Gastrocnemius medialis (tissue), 4 donors: ENCODE measurements at regions not wholly inside any gene's neighbourhood (a gene's known extent, or its start where the extent isn't known, plus 50 kb on each side); places are given as distances from the start of the nearest gene placed in this dataset.

Source experiments
- POLR2A ChIP-seq, 2 donors: fragments of 450-650 bp; IDR thresholded peaks; one replicate each; pipeline ENCODE4 v1.6.1; 2017; ENCODE audit warnings: antibody characterized with exemption in 2 of 2, mild to moderate bottlenecking in 2 of 2, moderate library complexity in 2 of 2
- TF ChIP-seq, protein P1 (sequence below), 5 experiments: fragments of 450-650 bp in 3 of 5; fragments of 200-600 bp in 2 of 5; sonication (generic) in 2 of 5; IDR thresholded peaks in 4 of 5; conservative IDR thresholded peaks in 1 of 5; 1 replicate in 4 of 5; 2 replicates in 1 of 5; pipeline ENCODE4 v1.5.1; 2016 to 2019; ENCODE audit warnings: antibody characterized with exemption in 5 of 5, mild to moderate bottlenecking in 3 of 5, moderate library complexity in 3 of 5

DNA sequence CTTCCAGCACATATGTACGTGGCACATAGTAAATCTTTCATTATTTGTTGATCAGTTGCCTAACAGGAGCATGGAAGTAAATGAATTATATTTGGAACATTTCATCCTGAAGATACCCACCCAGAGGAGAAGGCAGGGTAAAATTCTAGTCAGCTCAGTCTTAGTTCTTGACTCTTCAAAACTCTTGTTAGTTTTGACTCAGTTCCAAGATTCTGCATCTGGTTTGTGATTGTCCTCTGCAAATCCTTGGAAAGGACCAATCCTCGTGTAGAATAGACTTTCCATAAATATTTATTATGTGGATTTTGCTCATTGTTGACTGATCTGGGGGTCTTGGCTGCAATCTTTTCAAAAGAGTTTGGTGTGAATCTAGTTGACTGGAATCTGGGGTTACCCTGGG is 257.5 kb upstream of the FAT1 start:
- TF ChIP-seq, protein P1, sequence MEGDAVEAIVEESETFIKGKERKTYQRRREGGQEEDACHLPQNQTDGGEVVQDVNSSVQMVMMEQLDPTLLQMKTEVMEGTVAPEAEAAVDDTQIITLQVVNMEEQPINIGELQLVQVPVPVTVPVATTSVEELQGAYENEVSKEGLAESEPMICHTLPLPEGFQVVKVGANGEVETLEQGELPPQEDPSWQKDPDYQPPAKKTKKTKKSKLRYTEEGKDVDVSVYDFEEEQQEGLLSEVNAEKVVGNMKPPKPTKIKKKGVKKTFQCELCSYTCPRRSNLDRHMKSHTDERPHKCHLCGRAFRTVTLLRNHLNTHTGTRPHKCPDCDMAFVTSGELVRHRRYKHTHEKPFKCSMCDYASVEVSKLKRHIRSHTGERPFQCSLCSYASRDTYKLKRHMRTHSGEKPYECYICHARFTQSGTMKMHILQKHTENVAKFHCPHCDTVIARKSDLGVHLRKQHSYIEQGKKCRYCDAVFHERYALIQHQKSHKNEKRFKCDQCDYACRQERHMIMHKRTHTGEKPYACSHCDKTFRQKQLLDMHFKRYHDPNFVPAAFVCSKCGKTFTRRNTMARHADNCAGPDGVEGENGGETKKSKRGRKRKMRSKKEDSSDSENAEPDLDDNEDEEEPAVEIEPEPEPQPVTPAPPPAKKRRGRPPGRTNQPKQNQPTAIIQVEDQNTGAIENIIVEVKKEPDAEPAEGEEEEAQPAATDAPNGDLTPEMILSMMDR (IDR thresholded peaks at IDR 0.05 in 4 of 5, conservative IDR thresholded peaks at IDR 0.05 in 1 of 5) = no peak
- TF ChIP-seq POLR2A (IDR thresholded peaks at IDR 0.05) = no peak
